ENCODE measurements at regions not wholly inside any gene's neighbourhood (a gene's known extent, or its start where the extent isn't known, plus 50 kb on each side); places are given as distances from the start of the nearest gene placed in this dataset.
"Not testable (repeated sequence)": the region's sequence is repeated elsewhere in the genome, so short reads cannot be mapped to it uniquely, and the experiment has no call there.

GRCh38 chr6:130643361-130643760 lies 183.8 kb upstream of the SMLR1 start:
- DNase-seq (no peak), ATAC-seq (no peak)
- intact Hi-C loops (cut with DNase I, micrococcal nuclease): no loop called here

GRCh38 chr6:130644175-130644574 lies 183.0 kb upstream of the SMLR1 start:
- intact Hi-C loops (cut with DNase I, micrococcal nuclease): no loop called here

GRCh38 chr6:130644769-130645168 lies 182.4 kb upstream of the SMLR1 start:
- DNase-seq; ATAC-seq; intact Hi-C loops (cut with DNase I, micrococcal nuclease): not testable (repeated sequence)

More at GRCh38 chr6:130644175-130644574, 183.0 kb upstream of the SMLR1 start:
- ATAC-seq (no peak), DNase-seq (no peak)

- no peak for ATAC-seq
- no peak for DNase-seq
- intact Hi-C loops (cut with DNase I, micrococcal nuclease): no loop called here
Measured at GRCh38 chr6:130647246-130647645, 180.0 kb upstream of the SMLR1 start.

- intact Hi-C loops (cut with DNase I, micrococcal nuclease): no loop called here
- no peak for ATAC-seq
Measured at GRCh38 chr6:130655586-130655985, 171.6 kb upstream of the SMLR1 start.

GRCh38 chr6:130661077-130661476 lies 166.1 kb upstream of the SMLR1 start:
- no peak for DNase-seq
- ATAC-seq: no peak
- intact Hi-C loops (cut with DNase I, micrococcal nuclease): no loop called here

More at GRCh38 chr6:130655586-130655985, 171.6 kb upstream of the SMLR1 start:
- no peak for DNase-seq

GRCh38 chr6:130666786-130667185 lies 160.4 kb upstream of the SMLR1 start:
- no peak for ATAC-seq
- intact Hi-C loops (cut with DNase I, micrococcal nuclease): no loop called here

GRCh38 chr6:130670142-130670541 lies 157.1 kb upstream of the SMLR1 start:
- intact Hi-C loops (cut with DNase I, micrococcal nuclease): no loop called here
- ATAC-seq (no peak), DNase-seq (no peak)

More at GRCh38 chr6:130666786-130667185, 160.4 kb upstream of the SMLR1 start:
- DNase-seq: no peak

GRCh38 chr6:130671119-130671518 lies 156.1 kb upstream of the SMLR1 start:
- no peak for DNase-seq
- intact Hi-C loops (cut with DNase I, micrococcal nuclease): no loop called here
- no peak for ATAC-seq

- ATAC-seq: no peak
- intact Hi-C loops (cut with DNase I, micrococcal nuclease): no loop called here
- DNase-seq: no peak
Measured at GRCh38 chr6:130671577-130671976, 155.6 kb upstream of the SMLR1 start.

GRCh38 chr6:130672153-130672552 lies 155.1 kb upstream of the SMLR1 start:
- no peak for ATAC-seq
- intact Hi-C loops (cut with DNase I, micrococcal nuclease): no loop called here

GRCh38 chr6:130674604-130675003 lies 152.6 kb upstream of the SMLR1 start:
- ATAC-seq (no peak), DNase-seq (no peak)
- intact Hi-C loops (cut with DNase I, micrococcal nuclease): no loop called here

More at GRCh38 chr6:130672153-130672552, 155.1 kb upstream of the SMLR1 start:
- no peak for DNase-seq

GRCh38 chr6:130675072-130675471 lies 152.1 kb upstream of the SMLR1 start:
- DNase-seq (no peak), ATAC-seq (no peak)
- intact Hi-C loops (cut with DNase I, micrococcal nuclease): no loop called here

GRCh38 chr6:130676077-130676772 lies 151.0 kb upstream of the SMLR1 start:
- DNase-seq (no peak), ATAC-seq (no peak)
- intact Hi-C loops (cut with DNase I, micrococcal nuclease): no loop called here

- no peak for DNase-seq
- intact Hi-C loops (cut with DNase I, micrococcal nuclease): no loop called here
- no peak for ATAC-seq
Measured at GRCh38 chr6:130676773-130677144, 150.4 kb upstream of the SMLR1 start.

GRCh38 chr6:130677312-130677711 lies 149.9 kb upstream of the SMLR1 start:
- DNase-seq (no peak), ATAC-seq (no peak)
- intact Hi-C loops (cut with DNase I, micrococcal nuclease): no loop called here

- no peak for ATAC-seq
- intact Hi-C loops (cut with DNase I, micrococcal nuclease): no loop called here
- DNase-seq: no peak
Measured at GRCh38 chr6:130677766-130678165, 149.4 kb upstream of the SMLR1 start.

- intact Hi-C loops (cut with DNase I, micrococcal nuclease): no loop called here
Measured at GRCh38 chr6:130679684-130680083, 147.5 kb upstream of the SMLR1 start.

GRCh38 chr6:130680116-130680515 lies 147.1 kb upstream of the SMLR1 start:
- intact Hi-C loops (cut with DNase I, micrococcal nuclease): no loop called here
- DNase-seq: no peak
- no peak for ATAC-seq

More at GRCh38 chr6:130679684-130680083, 147.5 kb upstream of the SMLR1 start:
- DNase-seq (no peak), ATAC-seq (no peak)

- no peak for ATAC-seq
- intact Hi-C loops (cut with DNase I, micrococcal nuclease): no loop called here
Measured at GRCh38 chr6:130681028-130681427, 146.2 kb upstream of the SMLR1 start.

GRCh38 chr6:130682066-130682465 lies 145.1 kb upstream of the SMLR1 start:
- ATAC-seq: no peak
- no peak for DNase-seq
- intact Hi-C loops (cut with DNase I, micrococcal nuclease): no loop called here

More at GRCh38 chr6:130681028-130681427, 146.2 kb upstream of the SMLR1 start:
- no peak for DNase-seq
